Karpas-422 (cell line): ENCODE measurements at regions not wholly inside any gene's neighbourhood (a gene's known extent, or its start where the extent isn't known, plus 50 kb on each side); places are given as distances from the start of the nearest gene placed in this dataset.

Experiments used
- DNase-seq: peaks from one replicate; pipeline ENCODE4 v3.0.0-alpha.2; 2015
- H2AFZ ChIP-seq: fragments of 200-600 bp; sonication (generic); 2 replicates; pipeline ENCODE4 v1.6.1; 2014; ENCODE audit warnings: antibody characterized with exemption, low read length, mixed read lengths
- H3K27ac ChIP-seq: fragments of 200-600 bp; sonication (generic); 2 replicates; pipeline ENCODE4 v1.5.1; 2014; ENCODE audit warnings: mild to moderate bottlenecking, low read length, moderate library complexity
- H3K27me3 ChIP-seq: fragments of 200-600 bp; sonication (generic); 2 replicates; pipeline ENCODE4 v1.6.1; 2014; ENCODE audit warnings: low read length, mixed read lengths
- H3K36me3 ChIP-seq: fragments of 200-600 bp; sonication (generic); 2 replicates; pipeline ENCODE4 v1.6.1; 2014; ENCODE audit warnings: low read length, mixed read lengths; ENCODE audit not compliant: insufficient read depth
- H3K4me1 ChIP-seq: fragments of 200-600 bp; sonication (generic); 2 replicates; pipeline ENCODE4 v1.6.1; 2014; ENCODE audit warnings: mild to moderate bottlenecking, low read length, mixed read lengths
- H3K4me2 ChIP-seq: fragments of 200-600 bp; sonication (generic); 2 replicates; pipeline ENCODE4 v1.6.1; 2014; ENCODE audit warnings: low read length, low read depth, mild to moderate bottlenecking; ENCODE audit not compliant: poor library complexity, severe bottlenecking
- H3K4me3 ChIP-seq: fragments of 200-600 bp; sonication (generic); 2 replicates; pipeline ENCODE4 v1.5.1; 2014; ENCODE audit warnings: mild to moderate bottlenecking, antibody characterized with exemption, low read length, mixed read lengths
- H3K79me2 ChIP-seq: fragments of 200-600 bp; sonication (generic); 2 replicates; pipeline ENCODE4 v1.6.1; 2014; ENCODE audit warnings: mild to moderate bottlenecking, low read length, mixed read lengths
- H3K9ac ChIP-seq: fragments of 200-600 bp; sonication (generic); 2 replicates; pipeline ENCODE4 v1.6.0; 2014; ENCODE audit warnings: low read length
- H3K9me2 ChIP-seq: fragments of 200-600 bp; sonication (generic), shearing (Covaris generic); replicated peaks from 2 replicates; pipeline ENCODE4 v1.6.0; 2014; ENCODE audit warnings: mild to moderate bottlenecking, low read length, moderate library complexity; ENCODE audit not compliant: insufficient read depth
- H3K9me3 ChIP-seq: fragments of 300-700, 200-600 bp; sonication (generic); 2 replicates; pipeline ENCODE4 v1.6.1; 2014; ENCODE audit warnings: low read length, mixed read lengths
- H4K20me1 ChIP-seq: fragments of 200-600 bp; sonication (generic); 2 replicates; pipeline ENCODE4 v1.6.1; 2014; ENCODE audit warnings: mild to moderate bottlenecking, antibody characterized with exemption, low read length, low read depth; ENCODE audit not compliant: insufficient read depth

DNA sequence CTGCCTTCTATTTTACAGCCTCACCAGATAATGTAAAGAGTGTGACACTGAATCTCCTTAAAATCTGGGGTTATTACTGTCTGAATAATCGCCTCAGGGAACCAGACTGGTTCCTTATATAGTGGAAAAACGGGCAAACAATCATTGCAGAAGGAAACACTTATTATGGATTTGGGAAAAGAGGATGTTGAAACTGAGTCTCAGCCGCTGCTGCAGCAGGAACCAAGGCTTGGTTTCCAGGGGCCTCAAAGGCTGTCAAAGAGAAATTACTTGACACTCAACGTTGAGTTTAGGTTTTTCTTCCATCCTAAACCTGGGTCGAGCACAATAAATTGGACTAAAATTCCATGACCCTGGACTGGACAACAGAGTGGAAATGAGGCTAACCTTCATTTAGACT is 103.8 kb upstream of the AHR start:
- Histone ChIP-seq H3K4me3 (no peak overlapping the region), H3K36me3 (no peaks in the 10 kb centered on the region), H3K27ac (no peak overlapping the region), H3K79me2 (no peaks in the 10 kb centered on the region), H3K27me3 (no peaks in the 10 kb centered on the region), H4K20me1 (no peaks in the 10 kb centered on the region), H3K4me1 (peaks cover 5% of the 10 kb centered on the region; the same call in 1 of the 2 replicates), H3K9ac (no peak overlapping the region), H3K9me2 (no peaks in the 10 kb centered on the region), H2AFZ (no peak overlapping the region), H3K4me2 (no peak overlapping the region), H3K9me3 (no peaks in the 10 kb centered on the region)
- DNase-seq, result no peak

DNA sequence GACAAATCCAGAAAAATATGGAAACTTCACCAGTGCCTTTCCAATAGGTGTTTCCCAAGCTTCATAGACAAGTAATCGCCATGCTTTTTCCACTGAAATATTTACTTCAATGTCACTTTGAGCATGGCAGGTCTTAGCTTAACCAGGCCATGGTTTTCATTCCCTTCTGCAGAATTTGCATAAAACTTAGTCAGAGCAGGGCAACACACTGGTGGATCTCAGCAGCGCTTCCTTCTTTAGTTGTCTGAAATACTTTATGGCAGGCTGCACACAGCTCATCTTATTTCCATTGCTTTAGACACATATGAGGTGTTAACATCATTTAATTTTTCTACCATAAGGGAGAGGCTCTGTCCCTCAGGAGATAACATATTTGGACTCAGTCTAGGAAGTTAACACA is 102.9 kb upstream of the AHR start:
- Histone ChIP-seq H3K9me3 (no peaks in the 10 kb centered on the region), H3K4me2 (no peak overlapping the region), H3K27ac (no peak overlapping the region), H3K4me3 (no peak overlapping the region), H3K4me1 (peaks cover 5% of the 10 kb centered on the region; the same call in 1 of the 2 replicates), H4K20me1 (no peaks in the 10 kb centered on the region), H3K27me3 (no peaks in the 10 kb centered on the region), H2AFZ (no peak overlapping the region), H3K79me2 (no peaks in the 10 kb centered on the region), H3K36me3 (no peaks in the 10 kb centered on the region), H3K9ac (no peak overlapping the region), H3K9me2 (no peaks in the 10 kb centered on the region)
- DNase-seq, result no peak

DNA sequence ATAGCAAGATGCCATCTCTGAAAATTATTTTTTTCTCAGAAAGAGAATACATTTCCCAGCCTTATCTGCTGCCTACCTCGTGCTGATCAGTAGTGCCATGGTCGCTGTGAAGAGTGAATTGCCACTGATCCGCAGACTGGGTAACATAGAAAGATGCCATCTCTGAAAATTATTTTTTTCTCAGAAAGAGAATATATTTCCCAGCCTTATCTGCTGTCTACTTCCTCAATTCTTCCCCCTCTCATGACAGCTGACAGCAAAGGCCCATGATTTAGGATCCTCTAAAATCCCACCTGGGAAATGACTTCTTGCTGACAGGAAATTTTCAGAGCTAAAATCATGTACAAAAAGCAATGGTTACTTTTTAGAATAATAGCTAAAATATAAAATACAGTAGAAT is 92.5 kb upstream of the AHR start:
- no peak overlapping the region for H3K4me3 ChIP-seq
- DNase-seq, result no peak
- no peaks in the 10 kb centered on the region for H3K9me3 ChIP-seq
- no peaks in the 10 kb centered on the region for H3K79me2 ChIP-seq
- H3K27me3 ChIP-seq, result no peaks in the 10 kb centered on the region
- no peaks in the 10 kb centered on the region for H3K9me2 ChIP-seq
- H2AFZ ChIP-seq, result no peak overlapping the region
- H4K20me1 ChIP-seq, result no peaks in the 10 kb centered on the region
- no peaks in the 10 kb centered on the region for H3K4me1 ChIP-seq
- H3K27ac ChIP-seq, result no peak overlapping the region
- no peak overlapping the region for H3K9ac ChIP-seq
- H3K36me3 ChIP-seq, result no peaks in the 10 kb centered on the region
- H3K4me2 ChIP-seq, result no peak overlapping the region

DNA sequence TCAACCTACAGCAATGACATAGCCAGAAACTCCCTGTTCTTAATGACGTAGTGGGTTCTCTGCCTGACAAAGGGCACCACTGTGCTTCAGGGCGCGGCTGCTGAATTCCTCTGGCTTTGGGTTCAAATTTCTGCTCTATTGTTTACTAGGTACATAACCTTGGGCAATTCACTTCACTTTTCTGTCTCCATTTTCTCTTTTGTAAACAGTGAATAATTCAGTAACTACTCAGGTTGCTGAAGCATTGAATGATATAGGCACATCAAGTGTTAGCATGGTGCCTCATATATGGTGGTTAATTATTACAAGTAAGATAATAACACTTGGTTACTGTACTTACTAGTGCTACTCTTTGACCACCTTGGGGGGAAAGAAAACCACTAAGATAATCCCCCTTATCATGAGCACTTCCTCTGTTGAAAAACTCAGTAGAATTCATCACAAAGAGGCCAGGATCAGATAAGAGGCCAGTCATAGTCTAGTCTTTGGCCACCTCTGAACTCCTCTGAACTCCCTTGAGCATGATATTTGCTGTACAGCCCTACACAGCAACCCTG is 92.0 kb upstream of the AHR start:
- Histone ChIP-seq H4K20me1 (no peaks in the 10 kb centered on the region), H3K9me2 (no peaks in the 10 kb centered on the region), H3K36me3 (no peaks in the 10 kb centered on the region), H3K4me3 (no peak overlapping the region), H3K4me1 (no peaks in the 10 kb centered on the region), H3K79me2 (no peaks in the 10 kb centered on the region), H3K9me3 (no peaks in the 10 kb centered on the region), H3K9ac (no peak overlapping the region), H2AFZ (no peak overlapping the region), H3K27ac (no peak overlapping the region), H3K4me2 (no peak overlapping the region), H3K27me3 (no peaks in the 10 kb centered on the region)
- DNase-seq, result no peak

DNA sequence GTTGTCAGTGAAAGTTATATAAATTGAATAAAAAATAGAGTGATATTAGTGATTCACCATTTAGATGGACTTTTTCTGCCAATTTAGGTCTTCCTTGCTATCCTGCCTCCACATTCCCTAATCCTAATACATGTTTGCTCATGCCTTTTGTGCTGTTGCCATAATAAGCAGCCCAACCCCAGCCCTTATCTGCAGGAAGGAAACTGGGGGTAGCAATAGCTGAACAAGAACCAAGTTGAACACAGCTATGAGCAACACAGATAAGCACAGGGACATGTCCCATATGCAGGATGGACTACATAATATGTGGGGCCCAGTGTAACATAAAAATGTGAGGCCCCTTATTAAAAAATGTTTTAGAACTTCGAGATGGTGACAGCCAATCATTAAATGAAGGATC is 91.2 kb upstream of the AHR start:
- Histone ChIP-seq H3K4me3 (no peak overlapping the region), H2AFZ (no peak overlapping the region), H3K4me1 (no peaks in the 10 kb centered on the region), H3K79me2 (no peaks in the 10 kb centered on the region), H3K9me2 (no peaks in the 10 kb centered on the region), H3K4me2 (no peak overlapping the region), H3K9me3 (no peaks in the 10 kb centered on the region), H4K20me1 (no peaks in the 10 kb centered on the region), H3K27me3 (no peaks in the 10 kb centered on the region), H3K27ac (no peak overlapping the region), H3K36me3 (no peaks in the 10 kb centered on the region), H3K9ac (no peak overlapping the region)
- DNase-seq, result no peak

DNA sequence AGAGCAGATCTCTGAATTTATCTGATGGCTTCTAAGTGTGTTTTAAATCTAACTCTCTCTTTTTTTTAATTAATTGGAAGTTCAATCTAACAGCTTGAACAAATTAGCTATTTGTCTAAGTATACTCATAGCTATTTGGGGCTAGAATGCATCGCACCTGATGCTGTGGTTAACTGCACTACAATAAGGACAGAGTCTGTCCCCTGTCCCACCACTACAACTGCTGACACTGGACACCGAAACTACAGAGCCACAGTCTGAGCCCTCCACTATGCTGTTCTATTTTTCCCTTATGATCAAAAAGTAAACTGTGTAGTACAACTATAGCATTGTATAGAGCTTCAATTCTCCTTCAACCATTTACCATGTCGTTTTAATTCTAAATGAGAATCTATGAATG is 89.4 kb upstream of the AHR start:
- no peak overlapping the region for H3K9ac ChIP-seq
- H3K27me3 ChIP-seq, result no peaks in the 10 kb centered on the region
- H3K4me2 ChIP-seq, result no peak overlapping the region
- H3K9me2 ChIP-seq, result no peaks in the 10 kb centered on the region
- no peak for DNase-seq
- no peak overlapping the region for H3K4me3 ChIP-seq
- no peaks in the 10 kb centered on the region for H3K79me2 ChIP-seq
- no peaks in the 10 kb centered on the region for H4K20me1 ChIP-seq
- no peaks in the 10 kb centered on the region for H3K4me1 ChIP-seq
- H3K36me3 ChIP-seq, result no peaks in the 10 kb centered on the region
- no peaks in the 10 kb centered on the region for H3K9me3 ChIP-seq
- H2AFZ ChIP-seq, result no peak overlapping the region
- H3K27ac ChIP-seq, result no peak overlapping the region

DNA sequence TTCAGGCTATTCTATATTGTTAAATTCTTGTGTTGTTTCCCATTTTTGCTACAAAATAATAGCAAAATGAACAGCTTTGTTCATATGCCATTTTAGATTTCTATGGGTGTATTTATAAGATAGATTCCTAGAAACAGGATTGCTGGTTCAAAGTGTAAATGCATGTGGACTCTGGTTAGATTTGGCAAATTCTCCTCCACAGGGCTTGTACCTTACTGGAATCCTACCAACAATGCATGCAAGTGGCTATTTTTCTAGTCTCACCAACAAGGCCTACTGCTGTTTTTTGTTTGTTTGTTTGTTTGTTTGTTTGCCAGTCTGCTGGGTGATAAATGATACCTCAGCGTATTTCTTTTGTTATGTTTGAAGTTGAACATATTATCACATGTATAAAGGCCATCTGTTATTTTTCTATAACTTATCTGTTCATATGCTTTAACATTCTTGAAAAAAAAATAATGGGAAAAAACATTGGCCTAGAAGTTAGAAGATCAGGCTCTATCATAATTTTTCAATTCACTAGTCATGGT is 87.1 kb upstream of the AHR start:
- H3K27ac ChIP-seq, result no peak overlapping the region
- H4K20me1 ChIP-seq, result no peaks in the 10 kb centered on the region
- no peaks in the 10 kb centered on the region for H3K9me3 ChIP-seq
- H3K27me3 ChIP-seq, result no peaks in the 10 kb centered on the region
- H3K4me1 ChIP-seq, result no peaks in the 10 kb centered on the region
- H2AFZ ChIP-seq, result no peak overlapping the region
- no peak overlapping the region for H3K4me2 ChIP-seq
- no peak overlapping the region for H3K4me3 ChIP-seq
- H3K36me3 ChIP-seq, result no peaks in the 10 kb centered on the region
- no peaks in the 10 kb centered on the region for H3K79me2 ChIP-seq
- no peak for DNase-seq
- H3K9me2 ChIP-seq, result no peaks in the 10 kb centered on the region
- no peak overlapping the region for H3K9ac ChIP-seq

DNA sequence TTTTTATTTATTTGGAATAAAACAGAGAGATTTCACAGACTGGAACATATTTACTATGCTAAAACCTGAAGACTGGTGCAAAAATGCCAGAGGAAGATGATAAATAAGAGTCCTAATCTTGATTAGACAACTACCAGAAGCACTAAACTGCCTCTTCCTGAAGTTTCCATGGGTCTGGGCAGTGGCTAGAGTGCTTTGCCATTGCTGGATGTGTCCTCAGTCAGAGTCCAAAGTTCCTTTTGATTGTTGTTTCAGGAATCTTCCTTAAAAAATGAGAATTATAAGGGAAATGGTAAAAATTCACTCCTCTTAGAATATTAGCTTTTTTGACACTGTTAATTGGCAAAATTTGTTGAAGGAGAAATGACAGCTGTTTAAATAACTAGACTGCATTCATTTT is 86.3 kb upstream of the AHR start:
- Histone ChIP-seq H3K4me3 (no peak overlapping the region), H3K4me2 (no peak overlapping the region), H4K20me1 (no peaks in the 10 kb centered on the region), H3K9me2 (no peaks in the 10 kb centered on the region), H3K9ac (no peak overlapping the region), H3K27ac (no peak overlapping the region), H2AFZ (no peak overlapping the region), H3K79me2 (no peaks in the 10 kb centered on the region), H3K27me3 (no peaks in the 10 kb centered on the region), H3K36me3 (no peaks in the 10 kb centered on the region), H3K9me3 (no peaks in the 10 kb centered on the region), H3K4me1 (no peaks in the 10 kb centered on the region)
- no peak for DNase-seq
